Stimulated activated CD4-positive, alpha-beta T cell treated with anti-CD3 and anti-CD28 coated beads, TNF-alpha, amount 100 ng/mL, for 48 hours (primary cell): ENCODE measurements at regions not wholly inside any gene's neighbourhood (a gene's known extent, or its start where the extent isn't known, plus 50 kb on each side); places are given as distances from the start of the nearest gene placed in this dataset.

Experiments used
- DNase-seq, 3 donors: peaks; one replicate each; pipeline ENCODE4 v3.0.0-alpha.2; 2020; ENCODE audit warnings: low read depth in 3 of 3

GRCh38 chr5:107263387-107264018, 407.2 kb downstream of the EFNA5 start:
- no peak for DNase-seq

- no peak for DNase-seq
Measured at GRCh38 chr5:107257885-107258520, 412.7 kb downstream of the EFNA5 start.

DNA sequence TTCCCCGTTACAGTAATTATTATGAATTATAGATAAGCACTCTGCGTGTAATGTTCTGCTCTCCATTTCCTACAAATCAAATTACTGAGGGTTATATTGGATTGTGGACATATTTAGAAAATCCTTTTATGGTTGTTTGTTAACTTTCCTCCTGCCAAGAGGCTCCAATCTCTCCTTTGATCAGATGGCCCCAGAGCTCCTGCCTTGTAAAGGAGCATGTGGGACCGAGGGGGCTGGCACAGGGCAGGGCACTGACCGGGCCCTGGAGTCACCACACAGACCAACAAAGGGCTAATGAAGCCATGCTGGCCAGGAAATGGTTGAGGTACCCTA, 415.9 kb downstream of the EFNA5 start:
- no peak for DNase-seq

DNA sequence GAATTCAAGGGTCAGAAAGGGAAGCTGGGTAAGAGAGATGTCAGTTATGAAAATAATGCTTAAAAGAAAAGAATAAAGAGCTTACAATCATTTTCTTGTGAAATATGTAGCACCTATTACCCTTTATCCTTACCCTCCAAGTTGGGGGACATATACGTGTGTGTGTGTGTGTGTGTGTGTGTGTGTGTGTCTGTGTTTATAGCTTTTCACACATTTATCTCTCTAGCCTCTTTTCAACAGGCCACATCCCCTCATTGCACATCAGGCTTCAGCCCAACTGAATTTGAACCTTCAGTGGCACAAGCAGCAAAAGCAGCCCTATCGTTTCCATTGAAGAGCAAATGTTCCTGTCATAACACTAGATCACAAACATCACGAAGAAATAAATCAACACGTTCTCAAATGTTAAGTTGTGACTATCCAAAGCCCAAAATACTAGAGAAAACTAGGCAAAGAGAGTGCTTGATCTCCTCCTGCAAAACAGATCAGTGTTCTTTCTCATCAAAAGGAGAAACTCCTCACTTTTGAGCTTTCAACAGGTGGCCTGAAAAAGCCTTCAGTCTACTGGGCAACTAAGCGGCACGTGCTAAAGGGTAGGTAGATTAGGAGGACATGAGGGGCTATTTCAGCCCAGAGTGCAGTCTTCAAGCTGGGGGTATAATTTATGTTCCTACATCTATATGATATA, 416.4 kb downstream of the EFNA5 start:
- DNase-seq: no peak

DNA sequence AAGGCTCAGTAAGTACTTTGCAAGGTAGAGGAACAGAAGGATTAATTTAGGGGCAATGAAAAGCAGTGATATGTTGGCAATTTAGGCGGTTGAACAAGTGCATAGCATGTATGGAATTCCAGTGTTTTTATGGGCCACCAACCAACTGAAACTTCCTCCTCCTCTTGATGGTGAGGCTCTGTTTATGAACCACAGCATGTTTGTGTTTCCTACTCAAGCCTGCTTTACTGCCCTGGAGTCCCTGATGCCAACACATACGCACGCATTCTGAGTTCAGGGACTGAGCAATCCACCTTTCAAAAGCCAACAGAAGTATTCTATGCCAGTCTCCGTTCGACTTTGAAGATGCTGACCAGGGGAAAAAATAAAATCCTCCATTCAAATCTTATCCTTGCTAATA, 417.5 kb downstream of the EFNA5 start:
- no peak for DNase-seq

DNA sequence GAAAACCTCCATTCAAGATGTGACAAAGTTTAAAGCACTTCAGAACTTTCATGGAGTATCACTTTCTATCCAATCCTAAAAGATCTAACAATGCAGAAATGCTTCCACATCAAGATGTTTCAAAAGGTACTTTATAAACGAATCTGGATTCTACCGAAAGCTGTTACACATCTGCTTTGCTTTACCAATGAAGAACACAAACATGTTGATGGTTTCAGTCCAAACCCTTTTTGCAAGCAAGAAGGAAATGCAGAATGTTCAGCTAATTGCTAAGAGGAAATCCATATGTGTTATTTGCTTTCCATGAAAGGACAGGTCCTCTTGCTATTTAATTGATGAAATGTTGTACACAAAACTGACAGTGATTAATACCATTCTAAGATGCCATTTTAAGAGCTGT, 419.6 kb downstream of the EFNA5 start:
- DNase-seq: no peak

- peak in 2 of 3 donors; percentile 27 to 28 for DNase-seq
Measured at GRCh38 chr5:107248066-107248695, 422.6 kb downstream of the EFNA5 start.

DNA sequence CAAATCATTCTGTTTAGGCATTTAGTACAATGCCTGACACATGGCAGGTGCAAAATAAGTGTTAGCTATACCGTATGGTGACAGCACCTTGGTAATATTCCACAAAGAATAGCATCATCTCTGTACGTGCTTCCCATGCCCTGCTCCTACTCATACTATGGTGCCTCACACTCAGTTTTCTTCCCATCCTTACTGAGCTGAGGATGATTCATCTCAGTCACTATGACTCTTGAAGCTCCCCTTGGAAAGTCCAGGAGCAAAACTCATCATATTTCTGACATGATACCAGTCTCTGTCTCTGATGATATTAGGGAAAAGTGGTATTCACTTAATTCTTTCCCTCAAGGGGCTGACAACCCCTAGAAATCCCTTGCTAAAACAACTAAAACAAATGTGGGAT, 423.3 kb downstream of the EFNA5 start:
- DNase-seq: no peak

GRCh38 chr5:107243220-107243579, 427.5 kb downstream of the EFNA5 start:
- DNase-seq: no peak

DNA sequence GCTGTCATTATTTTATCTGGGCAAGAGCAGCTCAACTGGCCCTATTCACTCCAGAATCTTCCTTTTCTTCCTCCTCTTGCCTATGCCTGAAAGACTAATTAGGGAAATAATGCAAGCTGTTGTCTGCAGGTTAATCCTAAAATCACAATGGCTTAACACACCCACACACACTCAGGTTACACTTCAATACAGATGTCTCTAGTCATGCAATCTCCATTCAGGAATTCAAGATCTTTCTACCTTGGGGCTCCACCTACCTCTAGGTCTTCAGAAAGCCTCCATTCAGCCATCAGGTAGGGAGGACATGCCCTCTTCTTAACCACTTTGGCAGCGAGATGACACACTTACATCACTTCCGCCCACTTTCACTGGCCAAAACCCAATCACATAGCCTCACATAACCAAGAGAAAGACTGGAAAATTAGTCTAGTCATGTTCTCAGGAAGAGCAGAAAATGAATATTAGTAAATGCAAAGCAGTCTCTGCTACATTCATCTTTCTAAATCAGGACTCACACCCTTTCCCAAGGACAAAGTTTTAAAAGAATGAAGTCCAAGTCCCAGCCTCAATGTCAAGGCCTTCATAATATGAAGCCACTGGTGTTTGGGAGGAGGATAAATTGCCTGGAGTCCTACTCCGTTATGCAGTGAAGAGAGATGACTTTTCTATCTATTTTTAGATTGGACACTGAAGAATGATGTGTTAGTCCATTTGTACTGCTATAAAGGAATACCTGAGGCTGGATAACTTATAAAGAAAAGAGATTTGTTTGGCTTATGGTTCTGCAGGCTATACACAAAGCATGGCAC, 428.1 kb downstream of the EFNA5 start:
- no peak for DNase-seq

DNA sequence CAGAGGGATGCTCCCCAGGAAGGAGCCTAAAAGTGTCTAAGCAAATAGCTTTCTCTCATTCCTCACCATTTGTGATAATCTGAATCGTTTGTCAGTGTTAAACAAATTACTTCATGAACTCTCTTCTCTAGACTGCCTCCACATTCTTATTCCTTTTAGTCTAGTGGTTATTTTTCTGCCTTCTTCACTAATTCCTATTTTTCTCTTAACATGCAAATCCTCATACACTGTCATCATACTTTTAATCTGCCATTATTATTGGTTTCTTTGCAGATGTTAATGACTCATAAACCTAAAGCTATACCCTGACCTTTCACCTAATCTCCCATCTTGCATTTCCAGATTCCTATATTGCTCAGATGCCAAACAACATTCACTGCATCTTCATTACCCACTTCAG, 428.9 kb downstream of the EFNA5 start:
- DNase-seq: no peak

DNA sequence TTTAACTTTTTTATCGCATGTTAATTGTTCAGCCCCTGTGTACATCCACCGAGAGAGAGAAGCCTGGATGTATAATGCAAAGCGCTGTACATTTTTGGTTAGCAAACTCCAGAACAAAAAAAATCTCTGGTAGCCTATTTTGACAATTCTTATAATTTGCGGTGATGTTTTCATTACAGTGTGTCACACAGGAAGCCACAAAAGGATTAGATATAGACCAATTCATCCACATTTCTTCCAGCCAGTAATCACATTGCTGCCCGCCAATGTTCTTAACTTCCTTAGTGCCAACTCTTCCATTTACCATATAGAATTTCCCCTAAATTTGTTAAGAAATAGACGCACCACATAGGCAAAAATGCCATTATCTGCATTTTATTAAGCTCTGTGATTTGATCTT, 435.6 kb downstream of the EFNA5 start:
- DNase-seq: no peak

DNA sequence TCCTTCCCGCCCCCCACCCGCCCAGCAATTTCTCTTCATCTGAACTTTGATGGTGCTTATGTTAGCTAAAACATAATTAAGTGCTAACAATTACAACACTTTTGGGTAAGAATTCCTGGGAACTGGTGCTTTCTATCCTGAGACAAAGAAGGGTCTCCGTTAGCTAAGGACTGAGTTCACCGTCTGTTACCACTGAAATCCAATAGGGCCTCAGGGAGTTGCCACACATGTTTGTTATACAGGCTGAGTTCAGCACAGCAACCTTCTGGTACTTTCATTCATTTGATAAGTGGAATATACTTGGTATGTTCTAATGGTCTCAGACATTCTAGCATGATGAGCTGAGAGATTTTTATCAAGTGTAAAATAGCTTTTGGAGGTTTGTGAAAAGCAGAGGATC, 437.9 kb downstream of the EFNA5 start:
- DNase-seq: no peak

DNA sequence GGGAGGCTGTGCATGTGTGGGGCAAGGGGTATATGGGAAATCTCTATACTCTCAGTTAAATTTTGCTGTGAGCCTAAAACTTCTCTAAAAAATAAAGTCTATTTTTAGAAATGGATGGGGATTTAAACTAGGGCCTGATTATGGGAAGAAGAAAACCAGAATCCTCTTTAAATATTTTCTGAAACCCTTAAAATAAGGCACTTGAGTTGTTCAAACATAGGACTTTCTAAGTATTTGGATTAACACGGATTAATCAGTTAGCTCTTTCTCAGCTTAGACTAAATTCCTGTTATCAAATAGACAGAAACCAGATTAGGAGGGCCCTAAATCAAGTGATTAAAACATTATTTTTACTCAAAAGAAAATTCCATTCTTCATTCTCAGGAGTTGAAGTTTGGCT, 438.4 kb downstream of the EFNA5 start:
- DNase-seq: no peak

- DNase-seq: no peak
Measured at GRCh38 chr5:107231191-107231590, 439.5 kb downstream of the EFNA5 start.

DNA sequence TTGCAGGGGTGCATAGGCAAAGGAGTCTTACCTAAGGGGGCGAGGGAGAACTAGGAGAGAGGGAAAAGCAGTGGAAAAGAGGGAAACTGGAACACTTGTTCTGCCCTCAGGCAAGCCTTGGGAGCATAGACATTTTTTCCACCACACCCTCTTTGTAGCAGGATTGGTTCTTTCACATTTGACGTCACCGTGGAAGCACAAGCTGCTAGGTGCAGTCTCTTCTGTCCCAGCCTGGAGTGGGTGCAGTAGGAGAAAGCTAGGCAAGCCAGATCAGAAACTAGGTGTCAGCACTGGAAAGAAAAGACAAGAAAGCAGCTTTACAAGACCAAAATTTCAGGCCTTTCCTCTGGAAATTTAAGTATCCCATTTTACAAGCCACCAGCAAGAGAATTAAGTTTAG, 440.4 kb downstream of the EFNA5 start:
- no peak for DNase-seq

- DNase-seq: no peak
Measured at GRCh38 chr5:107228226-107228625, 442.5 kb downstream of the EFNA5 start.

- no peak for DNase-seq
Measured at GRCh38 chr5:107224272-107224671, 446.5 kb downstream of the EFNA5 start.

DNA sequence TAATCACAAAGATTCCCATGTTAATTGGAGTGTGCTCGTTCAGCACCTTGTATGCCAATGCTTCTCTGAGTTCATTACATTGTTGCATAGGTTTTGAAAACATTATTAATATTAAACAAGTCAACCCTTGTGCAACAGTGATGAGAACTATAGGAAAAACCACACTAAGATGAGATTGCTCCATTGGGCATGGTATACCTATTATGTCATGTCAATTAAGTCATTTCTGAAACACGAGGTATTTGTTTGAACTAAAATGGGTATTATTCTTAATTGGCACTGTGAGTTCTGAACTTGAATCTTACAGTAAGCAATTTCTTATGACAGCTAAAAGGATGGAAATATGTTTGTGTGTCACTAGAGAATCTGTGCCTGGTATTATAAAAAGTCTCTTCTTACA, 447.7 kb downstream of the EFNA5 start:
- DNase-seq: no peak

DNA sequence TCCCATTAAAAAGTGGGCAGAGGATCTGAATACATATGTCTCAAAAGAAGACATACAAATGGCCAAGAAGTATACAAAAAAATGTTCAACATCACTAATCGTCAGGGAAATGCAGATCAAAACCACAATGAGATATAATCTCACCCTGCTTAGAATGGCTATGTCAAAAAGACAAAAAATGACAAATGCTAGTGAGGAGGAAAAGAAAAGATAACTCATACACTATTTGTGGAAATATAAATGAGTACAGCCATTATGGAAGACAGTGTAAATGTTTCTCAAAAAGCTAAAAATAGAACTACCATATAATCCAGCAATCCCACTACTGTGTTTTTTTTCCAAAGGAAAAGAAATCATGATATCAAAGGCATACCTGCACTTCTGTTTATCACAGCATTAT, 450.7 kb downstream of the EFNA5 start:
- DNase-seq: no peak

- no peak for DNase-seq
Measured at GRCh38 chr5:107218457-107219193, 452.1 kb downstream of the EFNA5 start.

DNA sequence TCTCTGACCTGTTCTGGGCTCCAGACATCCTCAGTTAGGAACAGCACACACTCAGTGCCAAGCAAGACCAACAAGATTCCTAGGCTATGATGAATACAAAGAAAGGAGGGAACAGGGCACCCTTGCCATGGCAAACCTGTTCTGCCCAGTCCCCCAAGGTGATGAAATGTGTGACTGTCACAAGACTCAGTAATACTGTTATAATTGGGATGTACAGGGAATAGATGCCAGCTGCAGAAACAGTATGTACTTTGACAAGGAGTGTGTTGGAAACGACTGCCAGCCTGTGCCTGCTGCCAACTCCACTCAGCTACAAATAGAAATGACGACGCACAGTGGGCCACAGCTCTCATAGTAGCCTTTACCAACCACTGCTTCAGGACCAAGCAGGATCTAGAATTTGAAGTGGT, 453.0 kb downstream of the EFNA5 start:
- no peak for DNase-seq
